ENCODE measurements at regions not wholly inside any gene's neighbourhood (a gene's known extent, or its start where the extent isn't known, plus 50 kb on each side); places are given as distances from the start of the nearest gene placed in this dataset.

- TF ChIP-seq POLR2AphosphoS5 (IDR thresholded peaks at IDR 0.05; ENCODE audit: low read depth) (no peak), GABPA (IDR thresholded peaks at IDR 0.05; ENCODE audit: low read depth) (no peak), REST (IDR thresholded peaks at IDR 0.05; ENCODE audit: insufficient replicate concordance, low read depth) (no peak)
Measured at GRCh38 chr2:146415291-146415690, 1429.5 kb upstream of the ACVR2A start.

Data from HL-60 (cell line).